ENCODE measurements at regions not wholly inside any gene's neighbourhood (a gene's known extent, or its start where the extent isn't known, plus 50 kb on each side); places are given as distances from the start of the nearest gene placed in this dataset.

DNA sequence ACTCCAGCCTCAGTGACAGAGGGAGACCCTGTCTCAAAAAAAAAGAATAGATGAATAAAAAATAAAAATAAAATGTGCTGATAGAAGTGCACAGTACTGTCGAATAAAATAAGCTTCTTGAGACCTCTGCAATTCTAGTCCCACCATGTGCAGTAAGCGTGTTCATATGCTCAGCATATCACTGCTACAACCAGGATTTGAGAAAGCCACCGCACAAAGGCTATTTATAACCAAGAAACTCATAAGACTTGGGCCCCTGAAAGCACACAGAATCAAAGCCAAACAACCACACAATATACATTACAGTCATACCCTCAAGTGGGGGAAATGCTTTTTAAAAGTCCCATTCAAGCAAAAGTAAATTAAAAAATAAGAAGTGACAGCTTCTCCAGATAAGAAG is 56.5 kb upstream of the FXR1 start:
- intact Hi-C loops (cut with micrococcal nuclease): no loop called here
- no peak overlapping the region for H3K27ac ChIP-seq (replicated peaks)
- H3K36me3 ChIP-seq: no peaks in the 10 kb centered on the region
- no peak overlapping the region for H3K4me3 ChIP-seq
- H3K27me3 ChIP-seq (ENCODE audit: low read depth): no peaks in the 10 kb centered on the region
- peaks cover 40% of the 10 kb centered on the region for H3K9me3 ChIP-seq (replicated peaks)
- no peaks in the 10 kb centered on the region for H3K4me1 ChIP-seq
- TF ChIP-seq, protein P1, sequence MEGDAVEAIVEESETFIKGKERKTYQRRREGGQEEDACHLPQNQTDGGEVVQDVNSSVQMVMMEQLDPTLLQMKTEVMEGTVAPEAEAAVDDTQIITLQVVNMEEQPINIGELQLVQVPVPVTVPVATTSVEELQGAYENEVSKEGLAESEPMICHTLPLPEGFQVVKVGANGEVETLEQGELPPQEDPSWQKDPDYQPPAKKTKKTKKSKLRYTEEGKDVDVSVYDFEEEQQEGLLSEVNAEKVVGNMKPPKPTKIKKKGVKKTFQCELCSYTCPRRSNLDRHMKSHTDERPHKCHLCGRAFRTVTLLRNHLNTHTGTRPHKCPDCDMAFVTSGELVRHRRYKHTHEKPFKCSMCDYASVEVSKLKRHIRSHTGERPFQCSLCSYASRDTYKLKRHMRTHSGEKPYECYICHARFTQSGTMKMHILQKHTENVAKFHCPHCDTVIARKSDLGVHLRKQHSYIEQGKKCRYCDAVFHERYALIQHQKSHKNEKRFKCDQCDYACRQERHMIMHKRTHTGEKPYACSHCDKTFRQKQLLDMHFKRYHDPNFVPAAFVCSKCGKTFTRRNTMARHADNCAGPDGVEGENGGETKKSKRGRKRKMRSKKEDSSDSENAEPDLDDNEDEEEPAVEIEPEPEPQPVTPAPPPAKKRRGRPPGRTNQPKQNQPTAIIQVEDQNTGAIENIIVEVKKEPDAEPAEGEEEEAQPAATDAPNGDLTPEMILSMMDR (IDR thresholded peaks at IDR 0.05; ENCODE audit: borderline replicate concordance): no peak
- DNase-seq: no peak

DNA sequence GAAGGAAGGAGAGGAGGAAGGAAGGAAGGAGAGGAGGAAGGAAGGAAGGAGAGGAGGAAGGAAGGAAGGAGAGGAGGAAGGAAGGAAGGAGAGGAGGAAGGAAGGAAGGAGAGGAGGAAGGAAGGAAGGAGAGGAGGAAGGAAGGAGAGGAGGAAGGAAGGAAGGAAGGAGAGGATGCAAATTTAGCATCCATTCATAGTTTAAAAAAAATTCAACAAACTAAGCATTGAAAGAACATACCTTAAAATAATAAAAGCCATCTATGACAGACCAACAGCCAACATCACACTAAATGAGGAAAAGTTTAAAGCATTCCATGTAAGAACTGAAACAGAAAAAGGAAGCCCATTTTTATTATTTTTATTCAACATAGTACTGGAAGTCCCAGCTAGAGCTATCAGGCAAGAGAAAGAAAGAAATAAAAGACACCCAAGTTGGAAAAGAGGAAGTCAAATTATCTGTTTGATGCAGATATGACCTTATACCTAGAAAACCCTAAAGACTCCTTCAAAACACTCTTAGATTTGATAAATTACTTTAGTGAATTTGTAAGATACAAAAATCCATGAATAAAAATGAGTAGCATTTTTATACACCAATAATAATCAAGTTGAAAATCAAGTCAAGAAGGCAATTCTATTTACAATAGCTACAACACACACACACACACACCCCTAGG is 52.2 kb upstream of the FXR1 start:
- intact Hi-C loops (cut with micrococcal nuclease): no loop called here
- H3K4me3 ChIP-seq: no peak overlapping the region
- no peaks in the 10 kb centered on the region for H3K36me3 ChIP-seq
- no peaks in the 10 kb centered on the region for H3K4me1 ChIP-seq
- DNase-seq: no peak
- H3K9me3 ChIP-seq (replicated peaks): peaks cover 58% of the 10 kb centered on the region
- H3K27ac ChIP-seq (replicated peaks): no peak overlapping the region
- no peaks in the 10 kb centered on the region for H3K27me3 ChIP-seq (ENCODE audit: low read depth)
- TF ChIP-seq, protein P1 (IDR thresholded peaks at IDR 0.05; ENCODE audit: borderline replicate concordance): no peak

All from left ventricle myocardium inferior (tissue), 1 donor.